ENCODE measurements at regions not wholly inside any gene's neighbourhood (a gene's known extent, or its start where the extent isn't known, plus 50 kb on each side); places are given as distances from the start of the nearest gene placed in this dataset.

DNA sequence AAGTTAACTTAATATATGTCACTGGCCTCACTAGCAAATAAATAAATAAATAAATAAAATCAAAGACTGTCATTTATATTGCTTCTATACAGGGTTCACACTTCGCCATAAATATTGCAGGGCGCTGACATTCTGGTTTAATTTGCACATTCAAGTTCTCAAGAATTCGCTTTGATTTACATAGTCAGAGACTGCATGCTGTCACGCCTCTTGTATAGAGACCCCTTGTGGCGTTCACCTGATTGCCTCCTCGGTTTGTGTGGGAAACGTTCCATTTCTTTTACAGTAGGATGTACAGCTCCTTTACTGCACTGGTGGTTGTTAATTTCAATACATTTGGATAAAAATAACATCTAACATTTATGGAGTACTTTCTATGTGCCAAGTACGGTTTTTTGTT, 71.3 kb upstream of the ADGRG2 start (continued):
- TF ChIP-seq, protein P1, sequence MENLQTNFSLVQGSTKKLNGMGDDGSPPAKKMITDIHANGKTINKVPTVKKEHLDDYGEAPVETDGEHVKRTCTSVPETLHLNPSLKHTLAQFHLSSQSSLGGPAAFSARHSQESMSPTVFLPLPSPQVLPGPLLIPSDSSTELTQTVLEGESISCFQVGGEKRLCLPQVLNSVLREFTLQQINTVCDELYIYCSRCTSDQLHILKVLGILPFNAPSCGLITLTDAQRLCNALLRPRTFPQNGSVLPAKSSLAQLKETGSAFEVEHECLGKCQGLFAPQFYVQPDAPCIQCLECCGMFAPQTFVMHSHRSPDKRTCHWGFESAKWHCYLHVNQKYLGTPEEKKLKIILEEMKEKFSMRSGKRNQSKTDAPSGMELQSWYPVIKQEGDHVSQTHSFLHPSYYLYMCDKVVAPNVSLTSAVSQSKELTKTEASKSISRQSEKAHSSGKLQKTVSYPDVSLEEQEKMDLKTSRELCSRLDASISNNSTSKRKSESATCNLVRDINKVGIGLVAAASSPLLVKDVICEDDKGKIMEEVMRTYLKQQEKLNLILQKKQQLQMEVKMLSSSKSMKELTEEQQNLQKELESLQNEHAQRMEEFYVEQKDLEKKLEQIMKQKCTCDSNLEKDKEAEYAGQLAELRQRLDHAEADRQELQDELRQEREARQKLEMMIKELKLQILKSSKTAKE (IDR thresholded peaks at IDR 0.05; ENCODE audit: low read depth, poor library complexity, severe bottlenecking) = no peak
- TF ChIP-seq SMC3 (IDR thresholded peaks at IDR 0.05; ENCODE audit: borderline replicate concordance, low read length) = no peak
- TF ChIP-seq SREBF1 (IDR thresholded peaks at IDR 0.05; ENCODE audit: low read length) = no peak
- TF ChIP-seq, protein P2, sequence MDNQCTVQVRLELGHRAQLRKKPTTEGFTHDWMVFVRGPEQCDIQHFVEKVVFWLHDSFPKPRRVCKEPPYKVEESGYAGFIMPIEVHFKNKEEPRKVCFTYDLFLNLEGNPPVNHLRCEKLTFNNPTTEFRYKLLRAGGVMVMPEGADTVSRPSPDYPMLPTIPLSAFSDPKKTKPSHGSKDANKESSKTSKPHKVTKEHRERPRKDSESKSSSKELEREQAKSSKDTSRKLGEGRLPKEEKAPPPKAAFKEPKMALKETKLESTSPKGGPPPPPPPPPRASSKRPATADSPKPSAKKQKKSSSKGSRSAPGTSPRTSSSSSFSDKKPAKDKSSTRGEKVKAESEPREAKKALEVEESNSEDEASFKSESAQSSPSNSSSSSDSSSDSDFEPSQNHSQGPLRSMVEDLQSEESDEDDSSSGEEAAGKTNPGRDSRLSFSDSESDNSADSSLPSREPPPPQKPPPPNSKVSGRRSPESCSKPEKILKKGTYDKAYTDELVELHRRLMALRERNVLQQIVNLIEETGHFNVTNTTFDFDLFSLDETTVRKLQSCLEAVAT (IDR thresholded peaks at IDR 0.05) = no peak
- TF ChIP-seq, protein P3, sequence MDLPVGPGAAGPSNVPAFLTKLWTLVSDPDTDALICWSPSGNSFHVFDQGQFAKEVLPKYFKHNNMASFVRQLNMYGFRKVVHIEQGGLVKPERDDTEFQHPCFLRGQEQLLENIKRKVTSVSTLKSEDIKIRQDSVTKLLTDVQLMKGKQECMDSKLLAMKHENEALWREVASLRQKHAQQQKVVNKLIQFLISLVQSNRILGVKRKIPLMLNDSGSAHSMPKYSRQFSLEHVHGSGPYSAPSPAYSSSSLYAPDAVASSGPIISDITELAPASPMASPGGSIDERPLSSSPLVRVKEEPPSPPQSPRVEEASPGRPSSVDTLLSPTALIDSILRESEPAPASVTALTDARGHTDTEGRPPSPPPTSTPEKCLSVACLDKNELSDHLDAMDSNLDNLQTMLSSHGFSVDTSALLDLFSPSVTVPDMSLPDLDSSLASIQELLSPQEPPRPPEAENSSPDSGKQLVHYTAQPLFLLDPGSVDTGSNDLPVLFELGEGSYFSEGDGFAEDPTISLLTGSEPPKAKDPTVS (IDR thresholded peaks at IDR 0.05; ENCODE audit: low read depth, low read length) = no peak
- no peak for TF ChIP-seq FOS (IDR thresholded peaks at IDR 0.05; ENCODE audit: borderline replicate concordance, extremely low read depth, insufficient read length)
